GM13976 (cell line): ENCODE measurements at regions not wholly inside any gene's neighbourhood (a gene's known extent, or its start where the extent isn't known, plus 50 kb on each side); places are given as distances from the start of the nearest gene placed in this dataset.
"Not testable (repeated sequence)": the region's sequence is repeated elsewhere in the genome, so short reads cannot be mapped to it uniquely, and the experiment has no call there.

Experiments used
- DNase-seq: peaks from one replicate; pipeline ENCODE4 v3.0.0; 2012; ENCODE audit warnings: low spot score
- in situ Hi-C: fragments of 300-500 bp; cut with MboI; formaldehyde crosslinking; loops from one replicate; pipeline ENCODE4 v1.12.0; 2022; ENCODE audit warnings: low sequenced_read_pairs, mixed read lengths, inconsistent platforms; ENCODE audit not compliant: unreplicated experiment
- TF ChIP-seq, protein P1 (sequence below): IDR thresholded peaks from 2 replicates; pipeline ENCODE4 v1.5.1; 2012; ENCODE audit warnings: borderline replicate concordance, mild to moderate bottlenecking; ENCODE audit not compliant: insufficient read depth; ENCODE audit errors: extremely low read depth, missing control alignments, control extremely low read depth

DNA sequence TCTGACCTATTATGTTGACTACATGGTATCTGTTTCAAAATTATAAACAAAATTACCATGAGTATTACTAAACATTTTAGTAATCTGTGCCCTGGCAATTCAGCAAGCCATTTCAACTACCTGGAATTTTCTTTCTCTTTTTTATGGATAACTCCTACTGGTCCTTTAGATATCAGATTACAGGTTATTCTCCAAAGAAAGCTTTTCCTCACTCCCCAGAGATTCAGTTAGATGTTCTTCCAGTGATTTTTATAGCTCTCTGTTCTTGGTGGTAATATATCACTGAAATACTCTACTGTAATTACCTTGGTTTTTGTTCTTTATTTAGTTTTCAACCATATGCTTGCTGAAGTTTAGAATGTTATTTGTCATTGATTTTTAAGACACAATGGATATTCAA, 930.2 kb upstream of the FOXG1 start:
- in situ Hi-C loops = no loop called here
- TF ChIP-seq, protein P1, sequence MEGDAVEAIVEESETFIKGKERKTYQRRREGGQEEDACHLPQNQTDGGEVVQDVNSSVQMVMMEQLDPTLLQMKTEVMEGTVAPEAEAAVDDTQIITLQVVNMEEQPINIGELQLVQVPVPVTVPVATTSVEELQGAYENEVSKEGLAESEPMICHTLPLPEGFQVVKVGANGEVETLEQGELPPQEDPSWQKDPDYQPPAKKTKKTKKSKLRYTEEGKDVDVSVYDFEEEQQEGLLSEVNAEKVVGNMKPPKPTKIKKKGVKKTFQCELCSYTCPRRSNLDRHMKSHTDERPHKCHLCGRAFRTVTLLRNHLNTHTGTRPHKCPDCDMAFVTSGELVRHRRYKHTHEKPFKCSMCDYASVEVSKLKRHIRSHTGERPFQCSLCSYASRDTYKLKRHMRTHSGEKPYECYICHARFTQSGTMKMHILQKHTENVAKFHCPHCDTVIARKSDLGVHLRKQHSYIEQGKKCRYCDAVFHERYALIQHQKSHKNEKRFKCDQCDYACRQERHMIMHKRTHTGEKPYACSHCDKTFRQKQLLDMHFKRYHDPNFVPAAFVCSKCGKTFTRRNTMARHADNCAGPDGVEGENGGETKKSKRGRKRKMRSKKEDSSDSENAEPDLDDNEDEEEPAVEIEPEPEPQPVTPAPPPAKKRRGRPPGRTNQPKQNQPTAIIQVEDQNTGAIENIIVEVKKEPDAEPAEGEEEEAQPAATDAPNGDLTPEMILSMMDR = no peak
- DNase-seq = no peak

DNA sequence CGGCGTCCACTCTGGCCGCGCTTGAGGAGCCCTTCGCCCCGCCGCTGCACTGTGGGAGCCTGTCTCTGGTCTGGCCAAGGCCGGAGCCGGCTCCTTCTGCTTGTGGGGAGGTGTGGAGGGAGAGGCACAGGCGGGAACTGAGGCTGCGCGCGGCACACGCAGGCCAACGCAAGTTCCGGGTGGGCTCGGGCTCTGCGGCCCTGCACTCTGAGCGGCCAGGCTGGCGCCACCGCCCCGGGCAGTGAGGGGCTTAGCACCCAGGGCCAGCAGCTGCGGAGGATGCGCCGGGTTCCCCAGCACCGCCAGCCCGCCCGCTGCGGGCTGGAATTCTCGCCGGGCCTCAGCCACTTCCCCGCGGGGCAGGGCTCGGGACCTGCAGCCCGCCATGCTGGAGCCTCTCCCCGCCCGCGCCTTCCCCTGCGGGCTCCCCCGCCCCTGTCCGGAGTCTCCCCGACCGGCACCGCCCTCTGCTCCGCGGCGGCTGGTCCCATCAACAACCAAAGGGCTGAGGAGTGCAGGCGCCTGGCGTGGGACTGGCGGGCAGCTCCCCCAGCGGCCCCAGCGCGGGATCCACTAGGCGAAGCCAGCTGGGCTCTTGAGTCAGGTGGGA, 921.2 kb upstream of the FOXG1 start:
- no peak for DNase-seq
- in situ Hi-C loops = no loop called here
- TF ChIP-seq, protein P1 = no peak

DNA sequence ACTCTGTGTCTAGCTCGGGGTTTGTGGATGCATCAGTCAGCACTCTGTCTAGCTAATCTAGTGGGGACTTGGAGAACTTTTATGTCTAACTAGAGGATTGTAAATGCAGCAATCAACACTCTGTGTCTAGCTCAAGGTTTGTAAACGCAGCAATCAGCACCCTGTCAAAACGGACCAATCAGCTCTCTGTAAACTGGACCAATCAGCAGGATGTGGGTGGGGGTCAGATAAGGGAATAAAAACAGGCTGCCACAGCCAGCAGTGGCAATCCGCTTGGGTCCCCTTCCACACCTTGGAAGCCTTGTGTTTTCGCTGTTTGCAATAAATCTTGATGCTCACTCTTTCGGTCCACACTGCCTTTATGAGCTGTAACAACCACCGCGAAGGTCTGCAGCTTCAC, 920.7 kb upstream of the FOXG1 start:
- in situ Hi-C loops = no loop called here
- TF ChIP-seq, protein P1 = no peak
- no peak for DNase-seq

DNA sequence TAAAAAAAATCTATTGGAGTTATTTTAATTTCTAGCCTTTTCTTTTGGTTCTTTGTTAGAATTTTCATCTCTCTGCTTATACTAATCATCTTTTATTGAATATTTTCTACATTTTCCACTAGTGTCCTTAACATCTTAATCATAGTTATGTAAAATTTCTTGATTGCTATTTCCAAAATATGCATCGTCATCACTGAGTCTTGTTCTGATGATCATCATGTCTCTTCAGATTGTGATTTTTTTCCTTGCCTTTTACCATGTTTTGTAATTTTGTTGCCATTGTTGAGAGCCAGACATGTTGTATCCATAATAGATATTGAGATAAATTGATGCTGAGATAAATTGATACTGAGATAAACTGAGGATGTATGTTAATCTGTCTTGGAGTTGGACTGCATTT, 919.1 kb upstream of the FOXG1 start:
- in situ Hi-C loops, DNase-seq: not testable (repeated sequence)

DNA sequence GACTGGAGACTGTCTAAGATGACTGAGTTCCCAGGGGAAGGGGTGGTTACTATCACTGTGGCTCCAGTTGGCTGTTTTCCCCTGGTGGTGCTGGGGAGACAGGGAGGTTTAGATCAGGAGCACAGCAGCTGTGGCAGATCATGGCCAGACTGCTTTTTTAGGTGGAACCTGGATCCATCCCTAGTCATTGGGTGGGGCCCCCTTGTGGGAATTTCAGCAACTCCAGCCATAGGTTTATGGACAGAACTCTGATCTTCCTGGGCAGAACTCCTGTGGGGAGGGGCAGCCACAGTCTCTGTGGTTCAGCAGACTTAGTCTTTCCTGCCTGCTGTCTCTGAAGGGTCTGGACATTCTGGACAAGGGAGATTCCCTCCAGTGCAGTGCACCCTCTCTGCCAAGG, 917.4 kb upstream of the FOXG1 start:
- in situ Hi-C loops = not testable (repeated sequence)

DNA sequence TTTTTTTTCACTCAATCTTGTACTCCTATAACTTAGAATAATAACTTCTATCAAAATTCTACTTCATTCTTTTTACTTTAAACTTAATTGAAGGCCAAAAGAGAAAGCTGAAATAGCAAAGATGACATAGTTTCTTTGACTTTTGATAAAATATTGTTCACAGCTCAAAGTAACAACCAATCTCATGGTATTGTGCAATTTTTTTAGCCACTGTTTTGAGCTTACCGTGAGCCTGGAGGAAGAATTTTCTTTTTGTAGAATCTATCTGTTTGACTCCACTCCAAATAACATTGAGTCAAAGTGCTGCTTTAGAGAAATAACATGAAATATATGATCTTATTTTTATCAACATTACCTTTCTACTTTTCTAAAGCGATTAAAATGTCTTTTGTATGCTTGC, 903.9 kb upstream of the FOXG1 start:
- TF ChIP-seq, protein P1 = no peak
- in situ Hi-C loops = no loop called here
- no peak for DNase-seq

More for the DNA sequence above, 917.4 kb upstream of the FOXG1 start:
- DNase-seq = not testable (repeated sequence)

GRCh38 chr14:27863166-27863565, 903.4 kb upstream of the FOXG1 start:
- in situ Hi-C loops = no loop called here
- TF ChIP-seq, protein P1 = no peak
- DNase-seq = no peak

GRCh38 chr14:27881063-27881462, 885.5 kb upstream of the FOXG1 start:
- TF ChIP-seq, protein P1 = no peak
- in situ Hi-C loops = no loop called here

More at GRCh38 chr14:27881063-27881462, 885.5 kb upstream of the FOXG1 start:
- DNase-seq = no peak
